ENCODE measurements at regions not wholly inside any gene's neighbourhood (a gene's known extent, or its start where the extent isn't known, plus 50 kb on each side); places are given as distances from the start of the nearest gene placed in this dataset.
"Not testable (repeated sequence)": the region's sequence is repeated elsewhere in the genome, so short reads cannot be mapped to it uniquely, and the experiment has no call there.

GRCh38 chr5:168103018-168103417 is 188.4 kb upstream of the WWC1 start:
- TF ChIP-seq CTCF (IDR thresholded peaks at IDR 0.05; ENCODE audit: insufficient read depth, low read length, poor library complexity, severe bottlenecking); EZH2phosphoT487 (conservative IDR thresholded peaks at IDR 0.05; ENCODE audit: low read length): not testable (repeated sequence)

Data from SU-DHL-6 (cell line).